ENCODE measurements at regions not wholly inside any gene's neighbourhood (a gene's known extent, or its start where the extent isn't known, plus 50 kb on each side); places are given as distances from the start of the nearest gene placed in this dataset.

- TF ChIP-seq EZH2phosphoT487 (IDR thresholded peaks at IDR 0.05; ENCODE audit: insufficient read depth, low read depth) (no peak), EZH2 (IDR thresholded peaks at IDR 0.05; ENCODE audit: insufficient read depth, poor library complexity, severe bottlenecking) (no peak)
These were observed 230.4 kb downstream of the BUD13 start for GRCh38 chr11:116542406-116542805.

All from GM23248 (cell line).